Amniotic epithelial cell (primary cell): ENCODE measurements at regions not wholly inside any gene's neighbourhood (a gene's known extent, or its start where the extent isn't known, plus 50 kb on each side); places are given as distances from the start of the nearest gene placed in this dataset.

Source experiments
- DNase-seq: peaks from one replicate; pipeline ENCODE4 v3.0.0-alpha.2; 2010; ENCODE audit warnings: low read depth

GRCh38 chr9:134967547-134967930 is 49.8 kb upstream of the FCN1 start:
- no peak for DNase-seq

- DNase-seq: no peak
Observed at GRCh38 chr9:134968011-134968822, 50.5 kb upstream of the FCN1 start.

DNA sequence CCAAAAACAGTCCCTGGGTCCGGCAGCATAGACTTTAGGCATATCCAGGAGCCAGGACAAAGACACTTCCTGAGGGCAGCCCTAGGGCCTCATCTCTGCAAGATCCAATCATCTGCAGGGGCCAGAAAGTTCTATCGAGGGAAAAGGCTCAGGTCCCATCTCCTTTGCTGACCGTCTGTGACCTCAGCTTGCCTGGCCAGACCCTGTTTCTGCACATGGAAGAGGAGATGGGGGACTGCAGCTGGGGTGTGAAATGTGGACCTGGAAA is 51.0 kb upstream of the FCN1 start:
- no peak for DNase-seq

DNA sequence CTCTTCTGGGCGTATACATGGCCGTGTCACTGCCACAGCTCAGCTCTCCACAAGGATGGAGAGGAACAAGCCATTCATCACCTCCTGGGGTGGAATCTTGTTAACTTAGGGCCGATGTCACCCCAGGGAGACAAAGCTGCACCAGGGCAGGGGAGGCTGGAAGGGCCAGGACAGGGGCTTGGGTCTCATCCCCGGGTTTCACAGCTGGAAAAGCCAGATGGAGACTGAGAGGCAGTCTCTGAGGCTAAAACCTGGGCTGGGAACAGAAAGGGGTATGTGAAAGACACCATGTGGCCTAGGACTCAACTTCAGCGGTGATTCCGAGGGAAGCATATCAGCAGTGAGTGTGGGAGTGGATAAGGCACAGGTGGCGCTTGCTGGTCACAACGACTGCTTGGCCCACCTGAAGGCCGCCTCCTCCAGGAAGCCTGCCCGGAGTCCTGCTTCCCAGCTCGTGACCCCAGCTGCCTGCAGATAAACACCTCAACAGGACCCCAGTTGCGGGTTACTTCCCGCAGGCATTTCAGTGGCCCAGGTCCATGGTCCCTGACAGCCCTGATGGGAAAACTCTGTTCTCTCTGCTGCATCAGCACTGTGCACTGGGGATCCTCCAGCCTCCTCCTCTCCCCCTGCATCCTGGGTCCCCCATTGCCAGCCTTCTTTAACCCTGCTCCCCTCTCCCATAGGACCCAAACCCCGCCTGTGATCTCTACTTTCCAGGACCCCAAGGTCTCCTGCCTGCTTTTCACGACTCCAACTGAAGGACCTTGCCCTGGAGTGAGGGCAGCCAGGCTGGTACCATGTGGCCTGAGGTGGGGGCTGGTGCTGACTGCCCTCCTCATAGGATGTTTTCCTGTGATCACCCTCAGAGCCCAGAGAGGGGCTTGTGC is 51.7 kb upstream of the FCN1 start:
- DNase-seq: no peak

- DNase-seq: no peak
Observed at GRCh38 chr9:134970198-134970597, 52.5 kb upstream of the FCN1 start.

- no peak for DNase-seq
Observed at GRCh38 chr9:134970719-134971118, 53.0 kb upstream of the FCN1 start.

DNA sequence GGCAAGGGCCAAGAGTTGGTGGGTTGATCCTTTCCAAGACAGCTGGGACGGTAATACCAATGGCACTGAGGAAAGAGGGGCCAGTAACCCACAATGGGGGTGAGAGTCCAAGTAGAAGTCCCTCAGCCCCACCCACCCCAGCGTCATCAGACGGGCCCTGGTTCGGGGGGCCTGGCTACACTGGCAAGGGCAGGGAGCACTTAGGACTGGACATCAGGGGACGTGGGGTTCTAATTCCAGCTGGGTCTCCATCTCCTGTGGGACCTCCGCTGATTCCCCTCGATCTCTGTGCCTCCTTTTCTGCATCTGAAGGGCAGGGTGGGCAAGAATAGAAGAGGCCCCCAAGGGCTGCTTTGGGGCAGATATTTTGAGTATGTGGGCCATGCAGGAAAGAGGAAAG is 53.5 kb upstream of the FCN1 start:
- DNase-seq: no peak

DNA sequence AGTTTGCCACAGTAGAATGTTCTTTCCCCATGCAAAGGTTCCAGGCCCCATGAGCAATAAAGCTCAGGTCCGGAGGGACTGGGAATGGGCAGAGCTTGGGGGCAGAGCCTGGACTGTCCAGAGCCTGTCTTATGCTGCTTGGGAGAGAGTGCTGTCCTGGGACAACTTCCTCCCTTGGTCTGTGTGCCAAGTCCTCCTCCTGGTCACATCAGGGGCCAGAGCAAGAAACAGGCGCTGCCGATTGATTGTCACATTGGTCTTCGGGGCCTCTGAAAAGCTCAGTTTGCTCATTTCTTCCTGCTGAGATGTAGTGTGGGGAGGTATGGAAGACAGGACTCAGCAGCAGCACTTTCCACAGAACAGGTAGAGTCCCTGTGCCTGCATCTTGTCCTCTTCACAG is 54.0 kb upstream of the FCN1 start:
- DNase-seq: no peak

GRCh38 chr9:134972140-134972539 is 54.4 kb upstream of the FCN1 start:
- no peak for DNase-seq

DNA sequence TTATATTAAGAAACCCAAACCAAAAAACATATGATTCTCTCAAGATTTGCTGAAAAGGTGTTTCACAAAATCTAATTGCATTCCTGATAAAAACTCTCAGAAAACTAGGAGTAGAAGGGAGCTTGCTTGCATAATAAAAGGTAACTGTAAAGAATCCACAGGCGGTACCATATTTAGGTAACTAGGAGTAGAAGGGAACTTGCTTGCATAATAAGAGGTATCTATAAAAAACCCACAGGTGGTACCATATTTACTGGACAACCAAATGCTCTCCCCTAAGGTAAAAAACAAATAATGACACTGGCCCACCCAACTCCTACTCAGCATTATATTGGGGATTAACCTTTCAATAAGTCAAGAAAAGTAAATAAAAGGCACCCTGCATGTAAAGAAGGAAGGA is 57.5 kb upstream of the FCN1 start:
- DNase-seq: no peak

DNA sequence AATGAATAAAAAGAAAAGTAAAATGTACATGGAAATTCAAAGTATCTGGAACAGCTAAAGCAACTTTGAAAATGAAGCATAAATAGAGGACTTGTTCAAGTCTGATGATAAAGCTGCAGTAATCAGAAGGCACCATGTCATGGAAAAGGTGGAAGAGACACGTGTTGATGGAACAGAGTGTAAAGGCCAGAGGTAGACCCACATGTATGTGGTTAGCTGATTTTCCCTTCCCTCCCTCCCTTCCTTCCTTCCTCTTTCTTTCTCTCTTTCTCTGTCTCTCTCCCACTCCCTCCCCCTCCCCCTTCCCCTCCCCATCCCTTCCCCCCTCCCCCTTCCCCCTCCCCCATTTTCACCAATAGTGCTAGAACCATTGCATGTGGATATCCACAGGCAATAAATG is 58.7 kb upstream of the FCN1 start:
- DNase-seq: no peak

GRCh38 chr9:134978272-134978671 is 60.6 kb upstream of the FCN1 start:
- DNase-seq: no peak

- DNase-seq: no peak
Observed at GRCh38 chr9:134980516-134980915, 62.8 kb upstream of the FCN1 start.

- DNase-seq: no peak
Observed at GRCh38 chr9:134980991-134981390, 63.3 kb upstream of the FCN1 start.

DNA sequence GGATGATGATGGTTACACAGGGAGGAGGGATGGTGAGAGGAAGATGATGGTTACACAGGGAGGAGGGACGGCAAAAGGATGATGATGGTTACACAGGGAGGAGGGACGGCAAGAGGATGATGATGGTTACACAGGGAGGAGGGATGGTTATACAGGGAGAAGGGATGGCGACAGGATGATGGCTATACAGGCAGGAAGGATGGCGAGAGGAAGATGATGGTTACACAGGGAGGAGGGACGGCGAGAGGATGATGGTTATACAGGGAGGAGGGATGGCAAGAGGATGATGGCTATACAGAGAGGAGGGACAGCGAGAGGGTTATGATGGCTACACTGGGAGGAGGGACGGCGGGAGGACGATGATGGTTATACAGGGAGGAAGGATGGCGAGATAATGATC is 64.1 kb upstream of the FCN1 start:
- no peak for DNase-seq

DNA sequence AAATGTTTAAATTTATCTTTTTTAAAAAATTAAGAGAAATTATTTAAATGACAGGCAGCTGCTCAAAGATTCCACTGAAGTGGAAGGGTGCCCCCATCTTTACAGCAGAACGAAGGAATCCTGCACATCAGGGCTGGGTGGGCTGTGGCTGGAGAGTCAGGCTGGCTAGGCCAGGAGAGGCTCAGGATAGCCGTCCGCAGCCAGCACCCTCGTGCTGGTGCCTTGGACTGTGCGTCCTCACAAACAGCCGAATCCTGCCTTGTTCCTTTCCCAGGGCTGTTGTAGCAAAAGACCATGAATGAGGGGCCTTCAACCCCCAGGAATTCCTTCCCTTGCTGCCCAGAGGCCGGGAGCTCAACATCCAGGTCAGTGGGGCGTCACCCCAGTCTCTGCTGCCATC is 64.6 kb upstream of the FCN1 start:
- DNase-seq: no peak

GRCh38 chr9:134983074-134983473 is 65.4 kb upstream of the FCN1 start:
- no peak for DNase-seq

DNA sequence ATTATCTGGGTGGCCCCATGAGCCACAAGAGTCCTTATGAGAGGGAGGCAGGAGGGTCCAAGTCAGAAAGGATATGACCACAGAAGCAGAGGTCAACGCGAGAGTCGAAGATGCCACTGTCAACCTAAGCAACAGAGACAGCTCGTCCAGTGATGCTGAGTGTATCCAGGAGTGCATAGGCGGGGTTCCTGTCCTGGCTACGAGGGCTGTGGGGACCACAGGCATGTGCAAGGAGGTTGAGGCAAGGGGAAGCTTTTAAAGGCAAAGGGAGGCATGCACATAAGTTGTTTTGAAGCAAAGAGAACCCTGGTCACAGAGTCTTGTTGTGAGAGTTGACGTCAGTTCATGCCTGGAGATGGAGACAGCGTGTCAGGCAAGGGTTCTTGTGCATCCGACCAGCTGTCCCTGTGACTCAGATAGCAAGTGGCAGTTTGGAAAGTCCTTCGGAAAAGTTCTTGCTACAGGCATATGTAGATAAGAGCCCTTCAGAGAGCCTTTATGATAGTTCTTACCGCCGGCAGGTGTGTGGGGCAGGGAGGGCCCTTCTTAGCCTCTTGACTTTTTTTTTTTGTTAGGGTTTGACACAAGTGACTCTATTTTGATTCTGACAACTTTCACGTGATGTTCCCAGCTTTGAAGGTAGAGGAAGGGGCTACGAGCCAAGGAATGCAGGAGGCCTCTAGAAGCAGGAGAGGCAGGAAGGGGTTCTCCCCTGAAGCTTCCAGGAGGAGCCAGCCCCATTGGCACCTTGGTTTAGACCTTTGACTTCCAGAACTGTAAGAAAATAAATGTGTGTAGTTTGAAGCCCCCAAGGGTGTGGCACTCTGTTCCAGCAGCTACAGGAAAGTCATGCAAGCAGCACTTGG is 66.0 kb upstream of the FCN1 start:
- DNase-seq: no peak

GRCh38 chr9:134984372-134985265 is 66.9 kb upstream of the FCN1 start:
- DNase-seq: no peak

DNA sequence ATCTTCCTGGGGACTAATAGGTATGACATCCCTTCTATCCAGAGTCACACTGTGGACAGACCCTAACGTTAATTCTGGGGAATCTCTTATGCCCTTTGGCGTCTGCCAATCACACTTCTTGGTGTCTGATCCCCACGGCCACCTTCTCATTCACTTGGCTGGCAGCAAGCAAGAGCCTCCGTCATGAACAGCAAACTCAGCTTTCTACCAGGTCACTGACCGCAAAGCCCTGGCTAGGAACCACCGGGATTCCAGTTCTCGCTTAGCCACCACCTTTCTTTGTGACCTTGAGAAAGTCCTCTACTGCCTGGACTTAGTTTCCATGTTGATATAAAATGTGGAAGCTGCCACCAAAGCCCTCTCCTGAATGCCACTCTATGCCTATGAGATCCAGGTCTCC is 67.7 kb upstream of the FCN1 start:
- no peak for DNase-seq

- DNase-seq: no peak
Observed at GRCh38 chr9:134986957-134987356, 69.2 kb upstream of the FCN1 start.

DNA sequence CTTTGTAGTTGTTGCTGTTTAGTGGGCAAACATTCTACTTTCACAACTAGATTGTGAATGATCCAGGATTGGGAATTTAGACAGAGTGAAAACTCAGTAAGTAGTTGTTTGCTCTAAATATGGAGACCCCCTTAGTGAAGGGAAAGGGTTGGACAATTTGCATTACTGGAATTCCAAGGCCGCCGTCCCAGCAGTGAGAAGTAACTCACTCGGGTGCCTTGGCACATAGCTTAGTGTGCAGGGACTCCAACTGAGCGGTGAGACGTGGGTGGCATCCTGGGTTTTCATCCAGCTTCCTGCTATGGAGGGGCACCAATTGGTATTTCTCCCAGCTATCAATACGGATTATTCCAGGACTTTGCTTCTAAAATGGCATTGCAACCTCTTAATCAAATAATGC is 69.7 kb upstream of the FCN1 start:
- no peak for DNase-seq
